GM19467 (cell line): ENCODE measurements at regions not wholly inside any gene's neighbourhood (a gene's known extent, or its start where the extent isn't known, plus 50 kb on each side); places are given as distances from the start of the nearest gene placed in this dataset.

Experiments used
- ATAC-seq: cut with Tn5 transposase; IDR thresholded peaks from one replicate; pipeline ENCODE4 v1.9.1; 2021; ENCODE audit warnings: mild to moderate bottlenecking, moderate library complexity; ENCODE audit not compliant: unreplicated experiment

GRCh38 chr9:101792475-101792874 is 54.0 kb upstream of the GRIN3A start:
- ATAC-seq = no peak

- ATAC-seq = peak; percentile 60
Measured at GRCh38 chr9:101791938-101792337, 53.5 kb upstream of the GRIN3A start.

- ATAC-seq = no peak
Measured at GRCh38 chr9:101791533-101791932, 53.1 kb upstream of the GRIN3A start.
